H9 (cell line): ENCODE measurements at regions not wholly inside any gene's neighbourhood (a gene's known extent, or its start where the extent isn't known, plus 50 kb on each side); places are given as distances from the start of the nearest gene placed in this dataset.

Experiments
- DNase-seq: peaks from one replicate; pipeline ENCODE4 v3.0.0-alpha.2; 2017
- H2AFZ ChIP-seq: one replicate; pipeline ENCODE4 v1.6.1; 2013; ENCODE audit warnings: mild to moderate bottlenecking, low read length, control low read depth, moderate library complexity
- H2AK5ac ChIP-seq: 2 replicates; pipeline ENCODE4 v1.6.1; 2013; ENCODE audit warnings: low read length, control low read depth, mixed read lengths; ENCODE audit not compliant: insufficient read length
- H2BK120ac ChIP-seq: one replicate; pipeline ENCODE4 v1.6.1; 2013; ENCODE audit warnings: low read depth, mild to moderate bottlenecking, low read length, control low read depth, inconsistent platforms; ENCODE audit not compliant: poor library complexity, severe bottlenecking
- H2BK12ac ChIP-seq: 2 replicates; pipeline ENCODE4 v1.6.1; 2013; ENCODE audit warnings: low read length, control low read depth, mixed read lengths, low read depth; ENCODE audit not compliant: insufficient read length
- H2BK15ac ChIP-seq: 2 replicates; pipeline ENCODE4 v1.6.1; 2013; ENCODE audit warnings: low read depth, low read length, control low read depth
- H2BK20ac ChIP-seq: one replicate; pipeline ENCODE4 v1.6.1; 2013; ENCODE audit warnings: low read depth, mild to moderate bottlenecking, low read length, control low read depth, inconsistent platforms; ENCODE audit not compliant: poor library complexity, severe bottlenecking
- H2BK5ac ChIP-seq: 2 replicates; pipeline ENCODE4 v1.6.1; 2013; ENCODE audit warnings: low read length, control low read depth, mixed read lengths; ENCODE audit not compliant: insufficient read length
- H3K14ac ChIP-seq: 2 replicates; pipeline ENCODE4 v1.6.1; 2013; ENCODE audit warnings: low read length, control low read depth; ENCODE audit not compliant: insufficient read depth
- H3K18ac ChIP-seq: 2 replicates; pipeline ENCODE4 v1.6.1; 2013; ENCODE audit warnings: low read depth, mild to moderate bottlenecking, mixed read lengths, low read length, control low read depth; ENCODE audit not compliant: insufficient read length
- H3K23ac ChIP-seq: 2 replicates; pipeline ENCODE4 v1.6.1; 2013; ENCODE audit warnings: low read length, control low read depth, mixed read lengths, low read depth; ENCODE audit not compliant: insufficient read length
- H3K23me2 ChIP-seq: 2 replicates; pipeline ENCODE4 v1.6.1; 2013; ENCODE audit warnings: low read depth, mild to moderate bottlenecking, mixed read lengths, low read length, control low read depth; ENCODE audit not compliant: insufficient read length, poor library complexity, severe bottlenecking
- H3K27ac ChIP-seq: 2 replicates; pipeline ENCODE4 v1.5.1; 2013; ENCODE audit warnings: low read length, control low read depth, mixed read lengths, low read depth; ENCODE audit not compliant: insufficient read length
- H3K27me3 ChIP-seq: 2 replicates; pipeline ENCODE4 v1.6.1; 2013; ENCODE audit warnings: low read length, control low read depth, inconsistent platforms; ENCODE audit not compliant: insufficient read depth
- H3K4ac ChIP-seq: 2 replicates; pipeline ENCODE4 v1.6.1; 2013; ENCODE audit warnings: low read depth, mild to moderate bottlenecking, control low read depth, inconsistent platforms, low read length, moderate library complexity
- H3K4me1 ChIP-seq: 2 replicates; pipeline ENCODE4 v1.6.1; 2013; ENCODE audit warnings: low read length, control low read depth, inconsistent platforms; ENCODE audit not compliant: insufficient read depth
- H3K4me2 ChIP-seq: 2 replicates; pipeline ENCODE4 v1.6.1; 2013; ENCODE audit warnings: low read length, control low read depth, mixed read lengths; ENCODE audit not compliant: insufficient read length, insufficient read depth
- H3K56ac ChIP-seq: 2 replicates; pipeline ENCODE4 v1.6.1; 2013; ENCODE audit warnings: low read depth, mild to moderate bottlenecking, mixed read lengths, low read length, control low read depth; ENCODE audit not compliant: insufficient read length
- H3K79me1 ChIP-seq: 2 replicates; pipeline ENCODE4 v1.6.1; 2013; ENCODE audit warnings: low read depth, mild to moderate bottlenecking, moderate library complexity, low read length, control low read depth, inconsistent platforms; ENCODE audit not compliant: insufficient read depth, poor library complexity, severe bottlenecking
- H3K79me2 ChIP-seq: 2 replicates; pipeline ENCODE4 v1.6.1; 2013; ENCODE audit warnings: low read length, control low read depth, inconsistent platforms; ENCODE audit not compliant: insufficient read depth
- H3K9ac ChIP-seq: 2 replicates; pipeline ENCODE4 v1.6.1; 2013; ENCODE audit warnings: low read length, control low read depth, mixed read lengths; ENCODE audit not compliant: insufficient read length; ENCODE audit errors: extremely low read depth
- H3K9me3 ChIP-seq: one replicate; pipeline ENCODE4 v1.6.1; 2013; ENCODE audit warnings: low read depth, low read length, inconsistent platforms; ENCODE audit not compliant: control insufficient read depth
- H3T11ph ChIP-seq: one replicate; pipeline ENCODE4 v1.6.1; 2013; ENCODE audit warnings: mild to moderate bottlenecking, low read length, control low read depth, inconsistent platforms
- H4K20me1 ChIP-seq: one replicate; pipeline ENCODE4 v1.6.1; 2013; ENCODE audit not compliant: control insufficient read depth, insufficient read length, insufficient read depth
- H4K5ac ChIP-seq: 2 replicates; pipeline ENCODE4 v1.6.1; 2013; ENCODE audit warnings: low read depth, mild to moderate bottlenecking, mixed read lengths, low read length, control low read depth; ENCODE audit not compliant: insufficient read length
- H4K8ac ChIP-seq: replicated peaks from 2 replicates; pipeline ENCODE4 v1.6.1; 2013; ENCODE audit warnings: low read length, control low read depth, mixed read lengths, low read depth; ENCODE audit not compliant: insufficient read length
- H4K91ac ChIP-seq: 2 replicates; pipeline ENCODE4 v1.6.1; 2013; ENCODE audit warnings: low read depth, mild to moderate bottlenecking, moderate library complexity, mixed read lengths, low read length, control low read depth; ENCODE audit not compliant: insufficient read length
- H3K27ac Mint-ChIP-seq, 3 experiments: 2 replicates in 2 of 3; 3 replicates in 1 of 3; pipeline ENCODE4 v1.8.0; 2020 to 2021; ENCODE audit warnings: mixed read lengths in 3 of 3, mild to moderate bottlenecking in 1 of 3, moderate library complexity in 1 of 3
- H3K27me3 Mint-ChIP-seq: 2 replicates; pipeline ENCODE4 v1.8.0; 2021; ENCODE audit warnings: low read depth, mild to moderate bottlenecking, moderate library complexity, mixed read lengths
- H3K36me3 Mint-ChIP-seq, 3 experiments: 2 replicates in 2 of 3; 3 replicates in 1 of 3; pipeline ENCODE4 v1.8.0; 2020 to 2021; ENCODE audit warnings: low read depth in 3 of 3, mixed read lengths in 3 of 3; ENCODE audit not compliant: insufficient read depth in 1 of 3
- H3K4me1 Mint-ChIP-seq, 2 experiments: 2 replicates each; pipeline ENCODE4 v1.8.0; 2020; ENCODE audit warnings: mixed read lengths in 2 of 2
- H3K4me3 Mint-ChIP-seq, 2 experiments: 2 replicates in 1 of 2; 3 replicates in 1 of 2; pipeline ENCODE4 v1.8.0; 2020 to 2021; ENCODE audit warnings: mild to moderate bottlenecking in 2 of 2, mixed read lengths in 2 of 2, moderate library complexity in 1 of 2
- H3K9me3 Mint-ChIP-seq, 2 experiments: 2 replicates in 1 of 2; 3 replicates in 1 of 2; pipeline ENCODE4 v1.8.0; 2020; ENCODE audit warnings: mild to moderate bottlenecking in 2 of 2, mixed read lengths in 2 of 2, moderate library complexity in 1 of 2
- CTCF ChIP-seq: fragments of 200-600 bp; sonication (generic); conservative IDR thresholded peaks from 3 replicates; pipeline ENCODE4 v1.8.0; 2021; ENCODE audit warnings: antibody characterized with exemption, mild to moderate bottlenecking
- WGBS: extraction: QIAGEN DNeasy Blood & Tissue Kit; methylation state at CpG from one replicate; pipeline ENCODE4 v1.1.7; 2013; ENCODE audit warnings: missing lambda C conversion rate, low lambda C conversion rate, mixed read lengths; ENCODE audit not compliant: insufficient read length; ENCODE audit errors: extremely low coverage; 5-methylcytosine and 5-hydroxymethylcytosine counted together

DNA sequence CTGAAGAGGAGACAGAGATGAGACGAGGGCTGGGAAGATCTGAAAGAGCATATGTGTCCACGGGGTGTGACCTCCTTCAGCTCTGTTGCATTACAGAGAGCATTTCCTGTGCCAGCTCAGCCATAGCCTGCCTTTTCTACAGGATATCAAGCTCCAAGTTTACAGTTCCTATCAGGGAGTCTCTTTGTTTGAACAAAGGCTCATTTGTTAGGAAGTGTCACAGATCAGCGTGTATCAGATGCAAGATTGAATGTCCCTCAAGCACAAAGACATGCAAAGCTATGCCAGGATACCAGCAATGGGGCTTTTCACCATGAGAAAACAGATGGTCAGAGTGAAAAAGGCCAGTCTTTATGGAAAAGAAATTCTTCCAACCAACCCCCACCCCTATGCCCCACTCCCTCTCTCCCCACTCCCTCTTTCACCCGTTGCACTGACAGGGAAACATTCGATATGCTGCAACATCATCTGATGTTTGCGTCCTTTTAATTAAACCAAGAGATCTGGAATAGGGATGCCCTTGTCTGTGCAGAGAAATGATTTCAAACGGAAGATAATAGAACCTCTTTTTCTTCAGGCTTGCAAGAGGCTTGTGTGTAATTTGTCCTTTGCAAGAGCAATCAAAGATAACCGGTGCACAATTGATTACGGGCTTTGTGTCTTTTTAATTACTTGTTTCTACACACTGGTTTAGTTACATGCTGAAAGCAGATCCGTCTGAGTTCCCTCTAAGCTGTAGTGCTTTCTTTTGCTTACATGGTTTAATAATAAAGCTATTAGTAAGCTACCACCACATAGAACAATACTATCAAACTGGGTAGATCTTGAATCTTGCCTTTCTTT, 263.1 kb upstream of the RGMB start:
- no peak overlapping the region for H2AFZ ChIP-seq
- H2BK5ac ChIP-seq, result no peak overlapping the region
- peak overlapping the region in 1 of 3 experiments; percentile 31; a peak in 2 of 7 replicates for H3K27ac Mint-ChIP-seq
- H4K8ac ChIP-seq, result no peak overlapping the region
- no peak overlapping the region for H2BK120ac ChIP-seq
- H3K9me3 ChIP-seq, result no peaks in the 10 kb centered on the region
- H3K4ac ChIP-seq, result no peak overlapping the region
- no peak overlapping the region for H3K56ac ChIP-seq
- no peak overlapping the region for H3K9ac ChIP-seq
- H3K23me2 ChIP-seq, result no peaks in the 10 kb centered on the region
- no peaks in the 10 kb centered on the region for H4K20me1 ChIP-seq
- no peak overlapping the region for H2BK15ac ChIP-seq
- H3K4me1 ChIP-seq, result peaks cover 10% of the 10 kb centered on the region; the same call in 1 of the 2 replicates
- DNase-seq, result no peak
- H3K4me3 Mint-ChIP-seq, result no peak overlapping the region
- no peaks in the 10 kb centered on the region for H3K27me3 Mint-ChIP-seq
- no peak overlapping the region for H3K18ac ChIP-seq
- H2AK5ac ChIP-seq, result no peak overlapping the region
- H3K79me2 ChIP-seq, result no peaks in the 10 kb centered on the region
- peaks cover 0 to 3% (median 1%) of the 10 kb centered on the region in 3 experiments; a peak in 1 of 7 replicates for H3K36me3 Mint-ChIP-seq
- no peak overlapping the region for H3T11ph ChIP-seq
- no peak for TF ChIP-seq CTCF
- no peak overlapping the region for H3K4me2 ChIP-seq
- no peak overlapping the region for H2BK12ac ChIP-seq
- WGBS, result no CpG with 5 or more reads among the region's 10 CpGs
- no peaks in the 10 kb centered on the region for H3K79me1 ChIP-seq
- peaks cover 0 to 3% of the 10 kb centered on the region in 2 experiments; a peak in 1 of 5 replicates for H3K9me3 Mint-ChIP-seq
- no peak overlapping the region for H3K14ac ChIP-seq
- H2BK20ac ChIP-seq, result no peak overlapping the region
- H3K27me3 ChIP-seq, result no peaks in the 10 kb centered on the region
- no peak overlapping the region for H3K27ac ChIP-seq
- peaks cover 29 to 34% of the 10 kb centered on the region in 2 experiments for H3K4me1 Mint-ChIP-seq
- H4K5ac ChIP-seq, result no peak overlapping the region
- no peak overlapping the region for H4K91ac ChIP-seq
- no peak overlapping the region for H3K23ac ChIP-seq
